HG02885 (cell line): ENCODE measurements at regions not wholly inside any gene's neighbourhood (a gene's known extent, or its start where the extent isn't known, plus 50 kb on each side); places are given as distances from the start of the nearest gene placed in this dataset.

Experiments used
- ATAC-seq: cut with Tn5 transposase; IDR thresholded peaks from one replicate; pipeline ENCODE4 v1.9.1; 2021; ENCODE audit warnings: mild to moderate bottlenecking; ENCODE audit not compliant: unreplicated experiment, poor library complexity

DNA sequence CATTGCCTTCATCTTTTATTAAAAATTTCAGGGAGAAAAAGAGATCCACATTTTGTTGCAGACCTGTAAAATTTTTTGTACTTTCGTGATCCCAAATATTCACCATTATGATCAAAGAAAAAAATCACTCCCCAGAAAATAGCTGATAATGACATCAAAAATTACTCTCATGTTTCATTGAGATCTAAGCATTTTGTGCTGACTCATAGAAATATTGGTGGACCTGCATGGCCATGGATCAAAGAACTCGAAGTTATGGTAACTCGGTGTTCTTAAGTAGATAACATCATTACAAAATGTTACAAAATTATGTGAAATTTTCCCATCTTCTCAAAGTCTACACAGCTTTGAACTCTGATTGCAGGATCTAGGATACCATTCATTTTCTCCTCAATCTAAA, 135.8 kb downstream of the PTGER3 start:
- no peak for ATAC-seq

GRCh38 chr1:70914224-70914623, 133.4 kb downstream of the PTGER3 start:
- no peak for ATAC-seq

DNA sequence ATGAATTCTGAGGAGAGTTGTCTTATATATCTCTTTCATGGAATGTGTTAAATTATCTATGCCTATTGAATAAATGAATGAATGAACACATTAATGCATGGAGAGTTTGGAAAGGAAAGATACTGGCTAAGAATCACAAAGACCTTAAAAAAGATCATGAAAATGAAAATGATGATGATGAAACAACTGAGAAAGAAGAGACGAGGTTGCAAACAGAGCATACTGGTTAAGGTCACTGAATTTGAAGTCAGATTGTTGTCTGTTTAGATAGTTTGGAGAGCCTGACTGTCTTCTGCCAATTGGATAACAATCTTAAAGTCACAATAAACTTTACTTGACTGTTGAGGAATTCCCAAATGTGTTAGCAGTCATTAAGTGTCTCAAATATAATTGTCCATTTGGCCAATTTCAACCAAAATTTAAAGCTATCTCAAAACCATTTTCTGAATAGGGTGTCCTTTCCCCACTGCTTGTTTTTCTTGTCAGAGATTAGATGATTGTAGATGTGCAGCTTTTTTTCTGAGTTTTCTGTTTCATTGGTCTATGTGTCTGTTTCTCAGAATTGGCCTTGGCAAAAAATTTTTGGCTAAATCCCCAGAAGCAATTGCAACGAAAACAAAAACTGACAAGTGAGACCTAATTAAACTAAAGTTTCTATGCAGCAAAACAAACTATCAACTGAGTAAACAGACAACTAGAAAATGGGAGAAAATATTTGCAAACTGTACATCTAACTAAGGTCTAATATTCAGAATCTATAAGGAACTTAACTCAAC, 132.2 kb downstream of the PTGER3 start:
- no peak for ATAC-seq

- no peak for ATAC-seq
These were observed 131.6 kb downstream of the PTGER3 start for GRCh38 chr1:70916034-70916427.

- ATAC-seq, result no peak
These were observed 127.8 kb downstream of the PTGER3 start for GRCh38 chr1:70919706-70920323.
